Left kidney (tissue), 1 donor: ENCODE measurements at regions not wholly inside any gene's neighbourhood (a gene's known extent, or its start where the extent isn't known, plus 50 kb on each side); places are given as distances from the start of the nearest gene placed in this dataset.
"Not testable (repeated sequence)": the region's sequence is repeated elsewhere in the genome, so short reads cannot be mapped to it uniquely, and the experiment has no call there.

Experiments used
- DNase-seq: peaks from one replicate; pipeline ENCODE4 v3.0.0-alpha.2; 2013

- no peak for DNase-seq
These were observed 112.2 kb upstream of the LRRN1 start for GRCh38 chr3:3686907-3687648.

DNA sequence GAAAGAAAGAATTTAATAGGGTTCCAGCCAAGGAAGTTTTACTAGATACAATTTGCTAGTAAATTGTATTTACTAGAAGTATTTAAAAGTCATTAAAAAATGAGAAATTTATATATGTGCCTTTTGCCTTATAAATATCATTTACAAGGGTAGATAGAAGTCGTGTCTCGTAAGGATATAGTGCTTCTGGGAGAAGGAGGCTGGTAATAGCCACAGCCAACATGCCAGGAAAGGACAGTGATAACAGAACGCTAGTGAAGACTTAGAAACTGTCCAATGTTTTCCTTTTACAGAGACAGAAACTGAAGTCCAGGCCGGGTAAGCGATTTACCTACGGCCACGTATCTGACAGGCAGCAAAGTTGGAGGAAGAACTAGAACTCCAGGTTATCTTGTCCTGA, 113.5 kb upstream of the LRRN1 start:
- no peak for DNase-seq

DNA sequence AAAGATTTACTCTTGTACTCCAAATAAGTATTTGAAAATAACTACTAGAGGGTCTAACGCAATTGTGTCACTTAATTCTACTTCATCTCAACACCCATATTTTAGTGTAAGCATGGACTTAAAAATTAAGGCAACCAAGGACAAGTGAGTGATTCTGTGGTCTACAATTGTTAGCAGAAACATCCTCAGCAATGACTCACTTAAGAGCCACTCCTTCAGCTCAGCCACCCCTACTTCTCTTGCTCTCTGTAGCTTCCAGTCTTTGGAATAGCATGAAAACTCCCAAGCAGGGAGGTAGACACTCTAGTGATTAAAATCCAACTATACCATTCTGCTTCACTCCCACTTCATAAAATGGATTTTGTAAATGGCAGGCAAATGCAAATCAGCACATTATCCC, 116.0 kb upstream of the LRRN1 start:
- DNase-seq, result no peak

GRCh38 chr3:3675801-3676200, 123.4 kb upstream of the LRRN1 start:
- no peak for DNase-seq

- no peak for DNase-seq
These were observed 124.0 kb upstream of the LRRN1 start for GRCh38 chr3:3675186-3675585.

GRCh38 chr3:3666664-3667063, 132.6 kb upstream of the LRRN1 start:
- no peak for DNase-seq

DNA sequence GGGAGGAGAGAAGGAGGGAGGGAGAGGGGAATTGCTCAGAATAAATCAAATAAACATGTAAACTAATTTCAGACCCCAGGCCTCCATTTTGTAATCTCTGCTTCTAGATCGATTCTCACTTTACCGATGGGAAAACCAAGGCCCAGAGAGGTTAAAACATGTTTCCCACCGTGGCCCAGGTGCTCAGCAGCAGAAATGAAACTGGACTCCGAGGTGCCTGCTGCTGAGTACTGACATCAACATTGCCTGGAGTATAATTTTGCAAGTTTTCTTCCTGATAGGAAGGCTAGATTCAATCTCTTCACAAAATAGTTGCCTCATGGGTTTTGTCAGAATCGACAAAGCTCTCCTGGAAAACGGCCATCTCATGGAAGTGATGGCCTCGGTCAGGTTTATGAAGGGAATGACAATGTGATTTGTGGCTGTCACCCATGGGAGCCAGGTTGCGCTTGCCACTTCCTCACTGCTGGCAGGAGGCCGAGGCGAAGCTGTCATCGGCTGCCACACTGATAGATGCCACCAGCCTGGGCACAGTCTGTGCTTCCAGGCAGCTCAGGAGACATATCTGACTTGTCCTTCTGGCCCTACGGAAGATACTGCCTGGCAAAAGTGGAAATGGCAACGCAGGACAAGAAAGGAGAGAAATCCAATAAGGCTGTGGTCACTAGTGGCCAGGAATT, 133.1 kb upstream of the LRRN1 start:
- no peak for DNase-seq

GRCh38 chr3:3665546-3665945, 133.7 kb upstream of the LRRN1 start:
- DNase-seq, result no peak

- no peak for DNase-seq
These were observed 134.3 kb upstream of the LRRN1 start for GRCh38 chr3:3664935-3665334.

- no peak for DNase-seq
These were observed 136.6 kb upstream of the LRRN1 start for GRCh38 chr3:3662610-3663009.

DNA sequence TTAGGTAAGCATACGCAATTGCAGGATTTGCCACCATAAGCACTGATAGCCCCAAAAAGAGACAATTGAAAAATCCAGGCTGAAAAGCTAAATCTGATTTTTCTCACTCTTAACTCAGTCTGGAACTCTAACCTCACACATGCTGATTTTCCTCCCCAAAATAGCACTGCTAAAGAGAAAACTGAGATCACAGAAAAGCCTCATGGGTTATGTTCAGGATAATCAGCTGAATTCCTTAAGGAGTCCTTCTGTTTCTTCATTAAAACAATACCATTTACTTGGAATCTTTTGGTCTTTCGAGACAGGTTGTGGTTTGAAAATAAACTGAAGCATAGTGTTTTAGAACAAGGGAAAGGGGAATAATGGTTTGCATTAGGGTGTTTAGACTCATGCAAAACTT, 144.3 kb upstream of the LRRN1 start:
- no peak for DNase-seq

- no peak for DNase-seq
These were observed 150.1 kb upstream of the LRRN1 start for GRCh38 chr3:3648988-3649679.

DNA sequence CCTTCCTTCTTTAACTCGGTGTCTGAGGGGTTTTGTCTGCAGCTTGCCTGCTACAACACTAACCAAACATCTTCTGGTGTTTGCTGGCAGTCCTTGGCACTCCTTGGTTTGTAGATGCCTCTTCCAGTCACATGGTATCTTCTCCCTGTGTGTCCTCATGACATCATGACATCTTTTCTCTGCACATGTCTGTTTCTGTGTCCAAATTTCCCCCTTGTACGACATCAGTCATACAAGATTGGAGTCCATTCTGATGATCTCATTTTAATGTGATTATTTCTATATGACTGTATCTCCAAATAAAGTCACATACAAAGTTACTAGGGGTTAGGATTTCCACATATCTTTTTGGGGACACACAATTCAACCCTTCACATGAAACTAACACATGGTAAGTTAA, 152.3 kb upstream of the LRRN1 start:
- no peak for DNase-seq

- DNase-seq, result not testable (repeated sequence)
These were observed 153.0 kb upstream of the LRRN1 start for GRCh38 chr3:3646103-3646844.

- DNase-seq, result no peak
These were observed 157.3 kb upstream of the LRRN1 start for GRCh38 chr3:3641877-3642455.

- DNase-seq, result no peak
These were observed 160.2 kb upstream of the LRRN1 start for GRCh38 chr3:3639078-3639477.

- no peak for DNase-seq
These were observed 162.4 kb upstream of the LRRN1 start for GRCh38 chr3:3636815-3637214.

DNA sequence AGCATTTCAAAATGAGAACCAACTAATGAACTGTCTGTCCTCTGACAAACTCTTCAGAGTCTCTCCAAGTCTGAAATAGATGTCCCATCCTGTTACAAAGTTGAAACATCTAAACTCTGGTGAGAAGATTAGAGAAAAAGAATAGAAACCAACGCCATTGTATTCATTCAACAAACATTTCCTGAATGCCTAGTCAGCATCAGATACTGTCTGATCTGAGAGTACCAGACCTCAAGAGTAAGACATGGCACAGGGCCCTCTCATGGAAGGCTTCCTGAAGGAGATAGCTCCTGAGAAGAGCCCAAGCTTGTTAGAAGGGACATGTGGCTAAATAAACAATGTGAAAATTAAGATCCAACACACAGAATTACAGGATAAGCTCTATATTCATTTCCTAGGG, 164.1 kb upstream of the LRRN1 start:
- no peak for DNase-seq

- DNase-seq, result no peak
These were observed 164.9 kb upstream of the LRRN1 start for GRCh38 chr3:3634326-3634725.

DNA sequence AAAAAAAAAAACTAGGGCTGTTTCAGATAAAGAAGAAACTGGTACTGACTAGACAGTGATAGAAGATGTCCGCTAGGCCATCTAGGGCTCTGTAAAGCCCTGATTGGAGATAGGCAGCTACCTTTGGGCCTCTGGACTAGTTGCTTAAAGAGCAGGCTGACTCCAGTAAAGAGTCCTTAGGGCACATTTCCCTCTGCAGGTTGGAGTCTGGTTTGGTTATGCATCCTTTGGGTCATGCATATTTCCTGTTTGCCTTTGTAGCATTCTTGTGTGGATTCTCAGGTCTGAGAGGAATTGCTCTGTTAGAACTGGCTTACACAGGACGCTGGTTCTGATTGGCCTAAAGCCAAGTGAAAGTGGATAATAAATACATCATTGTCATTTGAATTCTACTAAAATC, 165.5 kb upstream of the LRRN1 start:
- no peak for DNase-seq

GRCh38 chr3:3632449-3632848, 166.8 kb upstream of the LRRN1 start:
- DNase-seq, result no peak

DNA sequence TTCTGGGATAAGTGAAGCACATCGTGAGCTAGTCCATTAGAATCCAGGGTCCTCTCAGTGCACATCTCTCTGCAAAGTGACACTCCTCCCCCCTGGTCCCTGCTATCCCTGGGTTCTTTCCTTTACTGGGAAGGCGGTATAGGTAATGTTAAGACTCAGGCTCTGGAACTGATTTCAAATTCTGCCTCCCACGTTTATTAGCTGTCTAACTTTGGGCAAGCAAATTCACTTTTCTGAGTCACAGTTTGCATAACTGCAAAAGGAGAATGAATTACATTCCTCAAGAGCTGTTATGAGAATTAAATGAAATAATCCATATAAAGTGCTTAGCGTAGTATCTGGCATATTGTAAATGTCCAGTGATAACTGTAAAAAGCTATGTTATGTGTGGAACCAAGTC, 168.1 kb upstream of the LRRN1 start:
- no peak for DNase-seq
